Upper lobe of right lung (tissue), 1 donor: ENCODE measurements at regions not wholly inside any gene's neighbourhood (a gene's known extent, or its start where the extent isn't known, plus 50 kb on each side); places are given as distances from the start of the nearest gene placed in this dataset.

Source experiments
- ATAC-seq: fragments of 200-7000 bp; cut with Tn5 transposase; one replicate; pipeline ENCODE4 v1.9.1; 2020; ENCODE audit warnings: mild to moderate bottlenecking, moderate library complexity
- DNase-seq: peaks from one replicate; pipeline ENCODE4 v3.0.0-alpha.2; 2020
- H3K27ac ChIP-seq: fragments of 200-600 bp; one replicate; pipeline ENCODE4 v1.8.0; 2022
- H3K27me3 ChIP-seq: fragments of 200-600 bp; one replicate; pipeline ENCODE4 v1.8.0; 2022; ENCODE audit warnings: mild to moderate bottlenecking
- H3K36me3 ChIP-seq: fragments of 200-600 bp; one replicate; pipeline ENCODE4 v1.8.0; 2022
- H3K4me1 ChIP-seq: fragments of 200-600 bp; one replicate; pipeline ENCODE4 v1.8.0; 2022
- H3K4me3 ChIP-seq: fragments of 200-600 bp; one replicate; pipeline ENCODE4 v1.8.0; 2022; ENCODE audit warnings: mild to moderate bottlenecking
- H3K9me3 ChIP-seq: fragments of 200-600 bp; one replicate; pipeline ENCODE4 v1.8.0; 2022
- intact Hi-C: fragments of 100-400 bp; cut with DNase I; formaldehyde crosslinking; loops from one replicate; pipeline ENCODE4 v1.11.0; 2022
- TF ChIP-seq, protein P1 (sequence below): fragments of 200-600 bp; IDR thresholded peaks from one replicate; pipeline ENCODE4 v1.8.0; 2022; ENCODE audit warnings: antibody characterized with exemption
- donor health status: DM: no; HTN: yes; CAD: no; lungs with severe emphysema.

GRCh38 chr2:189374481-189374880, 66.8 kb upstream of the WDR75 start:
- H3K4me3 ChIP-seq, result no peak overlapping the region
- no peaks in the 10 kb centered on the region for H3K9me3 ChIP-seq
- H3K27me3 ChIP-seq, result no peaks in the 10 kb centered on the region
- ATAC-seq, result no peak
- no peak for DNase-seq
- TF ChIP-seq, protein P1, sequence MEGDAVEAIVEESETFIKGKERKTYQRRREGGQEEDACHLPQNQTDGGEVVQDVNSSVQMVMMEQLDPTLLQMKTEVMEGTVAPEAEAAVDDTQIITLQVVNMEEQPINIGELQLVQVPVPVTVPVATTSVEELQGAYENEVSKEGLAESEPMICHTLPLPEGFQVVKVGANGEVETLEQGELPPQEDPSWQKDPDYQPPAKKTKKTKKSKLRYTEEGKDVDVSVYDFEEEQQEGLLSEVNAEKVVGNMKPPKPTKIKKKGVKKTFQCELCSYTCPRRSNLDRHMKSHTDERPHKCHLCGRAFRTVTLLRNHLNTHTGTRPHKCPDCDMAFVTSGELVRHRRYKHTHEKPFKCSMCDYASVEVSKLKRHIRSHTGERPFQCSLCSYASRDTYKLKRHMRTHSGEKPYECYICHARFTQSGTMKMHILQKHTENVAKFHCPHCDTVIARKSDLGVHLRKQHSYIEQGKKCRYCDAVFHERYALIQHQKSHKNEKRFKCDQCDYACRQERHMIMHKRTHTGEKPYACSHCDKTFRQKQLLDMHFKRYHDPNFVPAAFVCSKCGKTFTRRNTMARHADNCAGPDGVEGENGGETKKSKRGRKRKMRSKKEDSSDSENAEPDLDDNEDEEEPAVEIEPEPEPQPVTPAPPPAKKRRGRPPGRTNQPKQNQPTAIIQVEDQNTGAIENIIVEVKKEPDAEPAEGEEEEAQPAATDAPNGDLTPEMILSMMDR, result no peak
- no peaks in the 10 kb centered on the region for H3K36me3 ChIP-seq
- H3K4me1 ChIP-seq, result no peaks in the 10 kb centered on the region
- intact Hi-C loops, result no loop called here
- H3K27ac ChIP-seq, result no peak overlapping the region

GRCh38 chr2:189375842-189376241, 65.4 kb upstream of the WDR75 start:
- no peaks in the 10 kb centered on the region for H3K36me3 ChIP-seq
- H3K4me3 ChIP-seq, result no peak overlapping the region
- DNase-seq (no peak), ATAC-seq (no peak)
- H3K9me3 ChIP-seq, result no peaks in the 10 kb centered on the region
- no peaks in the 10 kb centered on the region for H3K4me1 ChIP-seq
- TF ChIP-seq, protein P1, result no peak
- intact Hi-C loops, result no loop called here
- no peak overlapping the region for H3K27ac ChIP-seq
- no peaks in the 10 kb centered on the region for H3K27me3 ChIP-seq

DNA sequence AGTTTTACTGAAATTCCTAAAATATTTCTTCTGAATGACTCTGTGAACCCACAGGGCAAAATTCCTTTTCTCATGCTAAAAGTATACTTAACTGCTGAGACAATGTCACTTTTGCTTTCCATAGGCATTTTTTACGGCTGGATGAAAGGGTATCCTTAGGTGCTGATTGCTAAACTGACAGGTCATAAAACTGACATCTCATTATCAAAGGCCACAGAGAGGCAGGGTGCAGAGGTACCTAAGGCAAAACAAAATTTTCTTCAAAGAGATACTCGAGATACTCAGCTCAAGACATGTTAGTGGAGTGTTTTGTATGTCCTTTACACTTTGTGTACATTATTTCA, 62.0 kb upstream of the WDR75 start:
- Histone ChIP-seq H3K27me3 (no peaks in the 10 kb centered on the region), H3K36me3 (no peaks in the 10 kb centered on the region), H3K4me1 (no peaks in the 10 kb centered on the region), H3K9me3 (no peaks in the 10 kb centered on the region), H3K27ac (no peak overlapping the region), H3K4me3 (no peak overlapping the region)
- DNase-seq, result no peak
- no peak for ATAC-seq
- intact Hi-C loops, result no loop called here
- TF ChIP-seq, protein P1, result no peak

GRCh38 chr2:189379731-189380261, 61.5 kb upstream of the WDR75 start:
- no peak overlapping the region for H3K27ac ChIP-seq
- H3K36me3 ChIP-seq, result no peaks in the 10 kb centered on the region
- no peaks in the 10 kb centered on the region for H3K9me3 ChIP-seq
- no peaks in the 10 kb centered on the region for H3K27me3 ChIP-seq
- H3K4me3 ChIP-seq, result no peak overlapping the region
- ATAC-seq, result no peak
- TF ChIP-seq, protein P1, result no peak
- intact Hi-C loops, result no loop called here
- H3K4me1 ChIP-seq, result no peaks in the 10 kb centered on the region
- DNase-seq, result no peak

DNA sequence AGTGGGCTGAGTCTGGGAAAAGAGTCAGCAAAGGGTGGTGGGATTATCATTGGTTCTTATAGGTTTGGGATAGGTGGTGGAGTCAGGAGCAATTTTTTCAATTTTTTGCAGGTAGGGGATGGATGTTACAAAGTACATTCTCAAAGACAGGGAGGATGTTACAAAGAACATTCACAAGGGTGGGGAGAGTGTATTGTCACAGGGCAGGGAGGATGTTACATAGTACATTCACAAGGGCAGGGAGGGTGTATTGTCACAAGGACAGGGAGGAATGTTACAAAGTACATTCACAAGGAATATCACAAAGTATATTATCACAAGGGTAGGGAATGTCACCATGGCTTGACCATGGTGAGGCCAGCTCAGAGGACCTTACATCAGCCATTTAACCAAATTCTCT, 58.6 kb upstream of the WDR75 start:
- Histone ChIP-seq H3K27ac (no peak overlapping the region), H3K27me3 (no peaks in the 10 kb centered on the region), H3K9me3 (no peaks in the 10 kb centered on the region), H3K4me1 (no peaks in the 10 kb centered on the region), H3K4me3 (no peak overlapping the region), H3K36me3 (no peaks in the 10 kb centered on the region)
- TF ChIP-seq, protein P1, result no peak
- no peak for ATAC-seq
- intact Hi-C loops, result no loop called here
- DNase-seq, result no peak

GRCh38 chr2:189386741-189387140, 54.5 kb upstream of the WDR75 start:
- no peaks in the 10 kb centered on the region for H3K36me3 ChIP-seq
- TF ChIP-seq, protein P1, result no peak
- ATAC-seq (no peak), DNase-seq (no peak)
- H3K4me1 ChIP-seq, result no peaks in the 10 kb centered on the region
- no peak overlapping the region for H3K4me3 ChIP-seq
- H3K27me3 ChIP-seq, result no peaks in the 10 kb centered on the region
- intact Hi-C loops, result no loop called here
- no peaks in the 10 kb centered on the region for H3K9me3 ChIP-seq
- H3K27ac ChIP-seq, result no peak overlapping the region
